ENCODE measurements at regions not wholly inside any gene's neighbourhood (a gene's known extent, or its start where the extent isn't known, plus 50 kb on each side); places are given as distances from the start of the nearest gene placed in this dataset.

- TF ChIP-seq JUND (IDR thresholded peaks at IDR 0.05; ENCODE audit: low read length) (no peak), RNF2 (IDR thresholded peaks at IDR 0.05; ENCODE audit: borderline replicate concordance, low read depth, low read length, missing control alignments, poor library complexity, severe bottlenecking) (no peak), KDM4A (IDR thresholded peaks at IDR 0.05; ENCODE audit: low read depth, low read length, severe bottlenecking) (no peak), EGR1 (IDR thresholded peaks at IDR 0.05; ENCODE audit: borderline replicate concordance, low read depth, low read length) (no peak), TBP (IDR thresholded peaks at IDR 0.05; ENCODE audit: low read depth, low read length) (no peak)
These were observed 94.7 kb upstream of the NAV2 start (continued) for GRCh38 chr11:19617696-19618523.
